Amniotic stem cell (primary cell): ENCODE measurements at regions not wholly inside any gene's neighbourhood (a gene's known extent, or its start where the extent isn't known, plus 50 kb on each side); places are given as distances from the start of the nearest gene placed in this dataset.

Source experiments
- DNase-seq: peaks from one replicate; lab custom pipeline; 2025; lab: John Stamatoyannopoulos, UW

DNA sequence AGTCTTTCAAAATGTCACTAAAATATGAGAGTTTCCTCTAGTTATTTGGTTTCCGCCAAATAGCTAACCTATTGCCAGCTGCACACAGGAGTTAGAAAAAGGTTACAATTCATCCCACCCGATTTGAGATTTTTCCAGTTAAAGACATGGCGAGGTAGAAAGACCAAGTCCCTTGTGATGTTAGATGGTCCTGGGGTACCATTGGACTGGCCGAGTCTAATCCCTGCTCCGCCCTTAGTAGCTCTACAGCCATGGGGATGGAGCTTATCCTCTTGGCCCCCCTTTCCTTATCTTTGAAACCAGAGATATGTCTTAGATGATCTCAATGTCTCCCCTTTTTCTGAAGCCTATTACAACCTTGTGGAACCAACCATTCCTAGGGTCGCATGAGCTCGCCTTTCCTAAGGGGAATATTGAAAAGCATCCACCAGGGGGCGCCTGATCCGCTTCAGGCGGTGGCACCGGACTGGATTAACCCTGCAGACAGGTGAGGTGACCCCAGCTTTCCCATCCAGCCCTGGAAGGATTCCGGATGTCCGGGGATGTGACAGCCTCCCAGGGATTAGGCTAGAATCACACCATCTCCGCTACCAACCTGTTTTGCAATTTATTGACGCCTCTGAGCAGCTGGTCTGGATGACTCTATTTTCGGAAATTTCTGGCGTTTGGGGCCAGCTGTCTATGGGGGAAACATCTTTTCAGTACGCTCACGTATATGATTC lies 68.3 kb upstream of the SIM2 start:
- DNase-seq = no peak

DNA sequence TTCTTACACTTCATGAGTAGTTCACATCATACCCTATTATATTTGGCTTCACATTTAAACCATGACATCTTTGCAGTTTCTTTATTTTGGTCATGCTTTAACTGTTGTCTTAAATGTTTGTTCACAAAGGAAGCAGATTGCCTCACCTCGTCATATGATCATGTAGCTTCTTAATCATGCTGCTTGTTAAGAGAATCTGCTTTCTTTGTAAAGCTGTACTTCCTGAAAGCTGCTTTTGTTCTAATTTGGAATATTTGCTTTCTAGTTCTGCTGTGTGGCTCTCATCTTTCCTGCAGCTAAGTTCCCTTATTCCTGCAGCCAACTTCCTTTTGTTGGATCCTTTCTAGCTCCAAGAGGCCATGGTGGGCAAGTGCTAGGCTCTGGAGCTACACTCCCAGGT lies 62.9 kb upstream of the SIM2 start:
- DNase-seq = no peak

DNA sequence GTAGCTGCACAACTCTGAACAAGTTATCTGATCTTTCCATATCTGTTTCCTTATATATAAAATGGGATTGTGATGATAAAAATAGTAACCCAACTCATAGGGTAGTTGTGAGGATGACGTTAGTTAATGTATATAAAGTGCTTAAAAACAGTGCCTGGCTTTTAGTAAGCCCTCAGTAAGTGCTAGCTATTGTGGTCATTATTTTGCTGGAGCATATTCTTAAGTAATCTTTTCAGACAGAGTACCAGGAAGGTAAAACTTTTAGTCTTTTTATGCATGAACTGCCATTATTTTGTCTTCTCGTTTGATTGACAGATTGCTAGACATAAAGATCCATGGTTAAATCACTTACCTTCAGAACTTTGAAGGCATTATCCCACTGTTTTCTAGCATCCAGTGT lies 62.5 kb upstream of the SIM2 start:
- no peak for DNase-seq

DNA sequence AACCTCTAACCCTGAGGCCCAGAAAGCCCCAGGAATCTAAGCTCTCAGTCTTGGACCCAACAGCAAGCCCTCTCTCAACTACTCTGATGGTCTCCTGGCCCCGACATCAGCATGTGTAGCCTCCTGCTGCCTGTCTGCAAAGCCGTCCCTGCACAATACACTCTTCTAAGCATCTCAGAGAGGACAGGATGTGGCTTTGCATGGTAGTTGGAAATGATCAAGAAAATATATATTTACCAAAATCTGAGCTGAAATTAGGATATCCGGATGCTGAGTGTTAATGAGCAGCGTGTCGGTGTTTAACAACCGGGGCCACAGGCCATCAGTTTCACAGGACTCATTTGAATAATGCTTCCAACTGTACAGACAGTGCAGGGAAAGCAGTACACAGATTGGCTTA lies 59.1 kb upstream of the SIM2 start:
- no peak for DNase-seq

DNA sequence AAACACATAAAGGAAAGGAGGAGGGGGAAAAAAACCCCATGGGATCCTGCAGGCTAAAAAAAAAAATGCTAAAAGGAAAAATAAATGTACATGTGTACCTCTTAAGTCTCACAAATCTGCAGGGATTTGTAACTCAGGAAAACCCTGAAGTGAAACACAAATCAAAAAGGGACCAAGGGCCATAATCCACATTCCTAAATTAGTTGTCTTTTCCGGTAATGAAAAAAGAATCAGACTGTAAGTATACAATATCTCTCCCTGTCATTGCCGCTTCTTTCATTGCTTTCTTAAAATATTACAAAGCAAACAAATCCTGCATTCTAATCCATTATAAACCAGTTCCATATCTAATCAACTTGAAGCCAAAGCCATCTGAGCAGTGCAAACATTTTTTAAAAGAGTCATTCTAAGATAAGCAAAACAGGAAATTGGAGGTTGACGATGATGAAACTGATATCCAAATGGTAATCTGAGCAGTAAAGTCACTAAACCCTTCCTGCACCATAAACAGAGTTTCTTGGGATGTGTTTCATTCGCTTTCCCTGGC lies 58.7 kb upstream of the SIM2 start:
- no peak for DNase-seq

DNA sequence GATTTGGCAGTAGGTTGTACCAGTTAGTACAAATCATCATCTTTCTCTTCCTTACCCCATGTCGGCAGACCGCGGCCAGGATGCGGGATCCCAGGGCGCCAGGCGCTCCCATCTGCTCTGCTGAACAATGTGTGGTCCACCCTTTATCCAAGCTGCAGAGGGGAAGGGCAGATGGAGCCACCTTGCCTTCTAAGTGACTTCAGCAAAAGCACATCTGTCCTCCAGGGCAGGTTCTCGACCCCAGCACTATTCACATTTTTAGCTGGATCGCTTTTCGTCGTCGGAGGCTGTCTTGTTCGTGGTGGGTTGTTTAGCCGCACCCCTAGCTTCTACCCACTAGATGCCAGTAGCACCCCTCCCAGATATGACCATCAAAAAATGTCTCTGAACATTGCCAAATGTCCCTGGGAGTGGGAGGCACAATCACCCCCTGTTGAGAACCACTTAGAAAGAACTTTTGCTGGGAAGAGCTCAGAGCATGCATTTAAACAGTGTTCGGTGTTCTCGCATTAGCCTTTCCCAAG lies 58.1 kb upstream of the SIM2 start:
- no peak for DNase-seq

DNA sequence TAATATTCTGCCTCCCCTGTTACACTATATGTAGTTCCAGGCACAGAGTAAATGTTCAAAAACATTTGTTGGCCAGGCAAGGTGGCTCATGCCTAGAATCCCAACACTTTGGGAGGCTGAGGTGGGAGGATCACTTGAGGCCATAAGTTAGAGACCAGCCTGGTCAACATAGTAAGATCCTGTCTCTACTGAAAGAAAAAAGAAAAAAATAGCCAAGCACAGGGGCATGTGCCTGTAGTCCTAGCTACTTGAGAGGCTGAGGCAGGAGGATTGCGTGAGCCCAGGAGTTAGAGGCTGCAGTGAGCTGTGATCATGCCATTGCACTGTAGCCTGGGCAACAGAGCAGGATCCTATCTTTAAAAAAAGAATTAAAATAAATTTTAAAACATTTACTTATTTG lies 57.6 kb upstream of the SIM2 start:
- no peak for DNase-seq

DNA sequence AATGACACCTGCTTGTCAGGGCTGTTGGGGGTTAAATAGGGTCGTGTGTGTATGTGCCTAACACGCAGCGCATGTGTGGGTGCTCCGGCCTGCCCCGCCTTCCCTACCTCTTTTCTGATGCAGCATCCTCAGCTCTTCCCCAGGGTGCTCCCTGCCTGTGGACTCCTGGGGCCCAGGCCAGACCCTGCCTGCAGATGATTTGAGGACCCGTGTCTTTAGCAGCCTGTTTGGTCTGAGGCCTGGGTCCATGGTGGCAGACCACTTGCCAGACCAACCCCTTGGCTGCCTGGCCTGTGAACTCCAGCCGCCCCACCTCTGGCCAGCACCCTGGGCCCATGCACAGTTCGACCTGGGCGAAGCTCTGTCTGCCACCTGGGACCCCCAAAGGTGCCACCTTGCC lies 57.0 kb upstream of the SIM2 start:
- no peak for DNase-seq

DNA sequence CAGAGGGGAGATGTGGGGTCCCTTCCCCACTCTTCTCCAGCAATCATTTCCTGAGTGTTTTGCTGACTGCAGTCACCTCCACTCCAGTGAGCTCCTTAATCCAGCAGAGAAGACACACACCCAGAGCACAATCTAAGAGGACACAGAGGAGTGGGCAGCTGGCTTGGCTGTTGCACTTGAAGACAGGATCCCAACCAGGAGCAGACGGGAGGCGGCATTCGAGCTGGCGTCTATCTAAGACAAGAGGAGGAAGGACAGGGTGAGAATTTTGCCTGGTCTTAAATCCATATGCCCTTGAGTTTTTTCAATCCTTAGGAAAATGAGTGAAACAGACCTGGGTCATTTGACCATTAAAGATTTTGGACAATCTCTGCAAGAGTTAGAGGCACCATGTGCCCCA lies 56.1 kb upstream of the SIM2 start:
- DNase-seq = no peak

DNA sequence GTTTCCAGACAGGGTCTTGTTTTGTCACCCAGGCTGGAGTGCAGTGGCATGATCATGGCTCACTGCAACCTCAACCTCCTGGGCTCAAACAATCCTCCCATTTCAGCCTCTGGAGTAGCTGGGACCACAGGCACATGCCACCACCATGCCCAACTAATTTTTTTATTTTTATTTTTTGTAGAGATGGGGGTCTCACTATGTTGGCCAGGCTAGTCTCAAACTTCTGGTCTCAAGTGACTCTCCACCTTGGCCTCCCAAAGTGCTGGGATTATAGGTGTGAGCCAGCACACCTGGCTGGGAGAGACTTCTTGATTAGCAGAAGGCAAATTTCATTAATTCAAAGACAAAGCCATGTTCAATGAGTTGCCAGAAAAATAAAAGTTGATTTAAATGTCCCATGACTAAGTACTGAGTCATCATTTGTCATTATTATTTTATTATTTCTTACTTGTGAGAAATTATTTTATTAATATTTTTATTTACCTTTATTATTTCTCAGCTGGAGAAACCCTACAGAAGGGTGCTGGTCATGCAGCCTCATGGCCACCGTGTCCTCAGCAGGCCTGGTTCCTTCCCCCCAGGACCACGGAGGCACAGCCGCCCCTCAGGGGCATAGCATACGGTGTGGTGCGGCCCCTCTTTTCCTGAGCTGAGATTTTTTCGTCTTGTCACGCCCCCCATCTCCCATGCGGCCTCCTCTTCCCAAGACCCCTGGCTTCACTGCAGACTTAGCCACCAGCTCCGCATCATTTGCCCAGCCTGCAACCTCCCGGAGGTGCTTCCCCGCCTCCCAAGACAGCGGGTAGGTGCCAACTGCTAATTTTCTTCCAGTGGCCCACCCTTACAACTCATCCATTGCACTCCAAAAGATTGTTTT lies 55.3 kb upstream of the SIM2 start:
- no peak for DNase-seq

DNA sequence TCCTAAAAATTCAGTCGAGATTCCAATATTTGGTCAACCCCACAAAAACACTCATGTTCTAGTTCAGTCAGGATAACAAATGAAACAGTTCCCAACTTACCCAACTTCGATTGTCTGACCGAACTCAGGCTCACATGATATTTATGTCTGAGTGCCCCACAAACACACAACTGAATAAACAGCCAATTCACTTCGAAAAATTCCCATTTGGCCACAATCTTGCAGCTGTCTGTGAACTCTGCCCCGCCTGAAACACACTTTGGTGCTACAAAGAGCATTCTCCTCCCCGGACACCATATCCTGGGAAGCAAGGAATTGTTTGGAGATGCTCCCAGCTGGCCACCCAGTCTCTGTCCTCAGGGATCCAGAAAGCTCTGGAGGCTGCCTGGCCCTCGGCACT lies 52.9 kb upstream of the SIM2 start:
- DNase-seq = no peak

DNA sequence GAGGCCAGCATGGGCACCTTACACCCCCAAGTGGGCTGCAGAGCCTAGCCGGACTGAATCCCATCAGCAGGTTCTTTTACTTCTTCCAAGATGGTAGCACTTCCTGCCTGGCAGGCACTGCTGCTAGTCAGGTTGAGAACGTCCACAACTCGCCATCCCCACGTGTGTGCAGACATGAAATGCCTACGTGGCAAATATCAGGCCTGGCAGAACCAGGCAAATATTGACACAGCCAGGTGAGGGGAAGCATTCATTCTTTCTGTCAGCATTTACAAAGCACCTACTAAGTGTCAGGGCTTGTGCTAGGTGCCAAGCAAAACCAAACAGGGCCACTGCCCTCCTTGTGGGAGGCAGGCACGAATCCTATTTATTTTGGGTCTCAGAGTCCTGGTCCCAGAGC lies 52.3 kb upstream of the SIM2 start:
- no peak for DNase-seq

DNA sequence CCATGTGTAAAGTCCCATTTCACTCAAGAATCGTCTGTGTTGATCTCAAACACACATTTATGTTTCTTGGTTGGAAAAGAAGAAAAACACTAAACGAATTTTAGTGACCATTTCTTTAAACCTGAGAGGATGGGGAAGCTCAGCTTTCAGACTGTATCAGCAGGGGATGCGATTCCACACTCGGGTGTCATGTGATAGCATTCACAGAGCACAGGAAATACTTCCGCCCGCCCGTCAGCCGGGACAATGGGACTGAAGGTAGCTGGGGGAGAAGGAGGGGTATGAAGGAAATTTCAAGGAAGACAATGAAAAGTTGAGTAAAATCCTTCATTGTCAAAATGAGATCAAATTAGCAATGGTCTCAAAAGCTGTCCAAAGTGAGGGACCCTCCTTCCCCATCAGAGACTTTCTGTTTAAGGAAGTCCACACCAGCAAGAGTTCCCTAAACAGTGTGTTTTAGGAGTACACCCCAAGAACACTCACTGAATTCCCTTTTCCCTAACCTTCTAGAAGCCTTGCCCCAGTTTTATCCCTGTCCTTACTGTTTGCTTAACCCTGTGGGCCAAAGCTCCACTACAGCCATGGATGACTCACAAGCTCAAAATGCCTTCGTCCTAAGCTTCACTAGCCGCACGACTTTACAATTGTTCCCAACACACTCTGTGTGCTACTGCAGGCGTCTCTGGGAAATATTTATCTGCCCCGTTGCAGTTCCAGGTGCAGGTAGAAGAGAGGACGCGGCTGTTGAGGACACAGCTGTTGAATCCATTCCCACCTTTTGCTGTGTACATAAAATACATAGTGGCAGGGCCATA lies 51.4 kb upstream of the SIM2 start:
- no peak for DNase-seq
